H9 (cell line): ENCODE measurements at regions not wholly inside any gene's neighbourhood (a gene's known extent, or its start where the extent isn't known, plus 50 kb on each side); places are given as distances from the start of the nearest gene placed in this dataset.

Source experiments
- DNase-seq: peaks from one replicate; pipeline ENCODE4 v3.0.0-alpha.2; 2017
- H2AFZ ChIP-seq: one replicate; pipeline ENCODE4 v1.6.1; 2013; ENCODE audit warnings: mild to moderate bottlenecking, low read length, control low read depth, moderate library complexity
- H2AK5ac ChIP-seq: 2 replicates; pipeline ENCODE4 v1.6.1; 2013; ENCODE audit warnings: low read length, control low read depth, mixed read lengths; ENCODE audit not compliant: insufficient read length
- H2BK120ac ChIP-seq: one replicate; pipeline ENCODE4 v1.6.1; 2013; ENCODE audit warnings: low read depth, mild to moderate bottlenecking, low read length, control low read depth, inconsistent platforms; ENCODE audit not compliant: poor library complexity, severe bottlenecking
- H2BK12ac ChIP-seq: 2 replicates; pipeline ENCODE4 v1.6.1; 2013; ENCODE audit warnings: low read length, control low read depth, mixed read lengths, low read depth; ENCODE audit not compliant: insufficient read length
- H2BK15ac ChIP-seq: 2 replicates; pipeline ENCODE4 v1.6.1; 2013; ENCODE audit warnings: low read depth, low read length, control low read depth
- H2BK20ac ChIP-seq: one replicate; pipeline ENCODE4 v1.6.1; 2013; ENCODE audit warnings: low read depth, mild to moderate bottlenecking, low read length, control low read depth, inconsistent platforms; ENCODE audit not compliant: poor library complexity, severe bottlenecking
- H2BK5ac ChIP-seq: 2 replicates; pipeline ENCODE4 v1.6.1; 2013; ENCODE audit warnings: low read length, control low read depth, mixed read lengths; ENCODE audit not compliant: insufficient read length
- H3K14ac ChIP-seq: 2 replicates; pipeline ENCODE4 v1.6.1; 2013; ENCODE audit warnings: low read length, control low read depth; ENCODE audit not compliant: insufficient read depth
- H3K18ac ChIP-seq: 2 replicates; pipeline ENCODE4 v1.6.1; 2013; ENCODE audit warnings: low read depth, mild to moderate bottlenecking, mixed read lengths, low read length, control low read depth; ENCODE audit not compliant: insufficient read length
- H3K23ac ChIP-seq: 2 replicates; pipeline ENCODE4 v1.6.1; 2013; ENCODE audit warnings: low read length, control low read depth, mixed read lengths, low read depth; ENCODE audit not compliant: insufficient read length
- H3K23me2 ChIP-seq: 2 replicates; pipeline ENCODE4 v1.6.1; 2013; ENCODE audit warnings: low read depth, mild to moderate bottlenecking, mixed read lengths, low read length, control low read depth; ENCODE audit not compliant: insufficient read length, poor library complexity, severe bottlenecking
- H3K27ac ChIP-seq: 2 replicates; pipeline ENCODE4 v1.5.1; 2013; ENCODE audit warnings: low read length, control low read depth, mixed read lengths, low read depth; ENCODE audit not compliant: insufficient read length
- H3K27me3 ChIP-seq: 2 replicates; pipeline ENCODE4 v1.6.1; 2013; ENCODE audit warnings: low read length, control low read depth, inconsistent platforms; ENCODE audit not compliant: insufficient read depth
- H3K4ac ChIP-seq: 2 replicates; pipeline ENCODE4 v1.6.1; 2013; ENCODE audit warnings: low read depth, mild to moderate bottlenecking, control low read depth, inconsistent platforms, low read length, moderate library complexity
- H3K4me1 ChIP-seq: 2 replicates; pipeline ENCODE4 v1.6.1; 2013; ENCODE audit warnings: low read length, control low read depth, inconsistent platforms; ENCODE audit not compliant: insufficient read depth
- H3K4me2 ChIP-seq: 2 replicates; pipeline ENCODE4 v1.6.1; 2013; ENCODE audit warnings: low read length, control low read depth, mixed read lengths; ENCODE audit not compliant: insufficient read length, insufficient read depth
- H3K56ac ChIP-seq: 2 replicates; pipeline ENCODE4 v1.6.1; 2013; ENCODE audit warnings: low read depth, mild to moderate bottlenecking, mixed read lengths, low read length, control low read depth; ENCODE audit not compliant: insufficient read length
- H3K79me1 ChIP-seq: 2 replicates; pipeline ENCODE4 v1.6.1; 2013; ENCODE audit warnings: low read depth, mild to moderate bottlenecking, moderate library complexity, low read length, control low read depth, inconsistent platforms; ENCODE audit not compliant: insufficient read depth, poor library complexity, severe bottlenecking
- H3K79me2 ChIP-seq: 2 replicates; pipeline ENCODE4 v1.6.1; 2013; ENCODE audit warnings: low read length, control low read depth, inconsistent platforms; ENCODE audit not compliant: insufficient read depth
- H3K9ac ChIP-seq: 2 replicates; pipeline ENCODE4 v1.6.1; 2013; ENCODE audit warnings: low read length, control low read depth, mixed read lengths; ENCODE audit not compliant: insufficient read length; ENCODE audit errors: extremely low read depth
- H3K9me3 ChIP-seq: one replicate; pipeline ENCODE4 v1.6.1; 2013; ENCODE audit warnings: low read depth, low read length, inconsistent platforms; ENCODE audit not compliant: control insufficient read depth
- H3T11ph ChIP-seq: one replicate; pipeline ENCODE4 v1.6.1; 2013; ENCODE audit warnings: mild to moderate bottlenecking, low read length, control low read depth, inconsistent platforms
- H4K20me1 ChIP-seq: one replicate; pipeline ENCODE4 v1.6.1; 2013; ENCODE audit not compliant: control insufficient read depth, insufficient read length, insufficient read depth
- H4K5ac ChIP-seq: 2 replicates; pipeline ENCODE4 v1.6.1; 2013; ENCODE audit warnings: low read depth, mild to moderate bottlenecking, mixed read lengths, low read length, control low read depth; ENCODE audit not compliant: insufficient read length
- H4K8ac ChIP-seq: replicated peaks from 2 replicates; pipeline ENCODE4 v1.6.1; 2013; ENCODE audit warnings: low read length, control low read depth, mixed read lengths, low read depth; ENCODE audit not compliant: insufficient read length
- H4K91ac ChIP-seq: 2 replicates; pipeline ENCODE4 v1.6.1; 2013; ENCODE audit warnings: low read depth, mild to moderate bottlenecking, moderate library complexity, mixed read lengths, low read length, control low read depth; ENCODE audit not compliant: insufficient read length
- H3K27ac Mint-ChIP-seq, 3 experiments: 2 replicates in 2 of 3; 3 replicates in 1 of 3; pipeline ENCODE4 v1.8.0; 2020 to 2021; ENCODE audit warnings: mixed read lengths in 3 of 3, mild to moderate bottlenecking in 1 of 3, moderate library complexity in 1 of 3
- H3K27me3 Mint-ChIP-seq: 2 replicates; pipeline ENCODE4 v1.8.0; 2021; ENCODE audit warnings: low read depth, mild to moderate bottlenecking, moderate library complexity, mixed read lengths
- H3K36me3 Mint-ChIP-seq, 3 experiments: 2 replicates in 2 of 3; 3 replicates in 1 of 3; pipeline ENCODE4 v1.8.0; 2020 to 2021; ENCODE audit warnings: low read depth in 3 of 3, mixed read lengths in 3 of 3; ENCODE audit not compliant: insufficient read depth in 1 of 3
- H3K4me1 Mint-ChIP-seq, 2 experiments: 2 replicates each; pipeline ENCODE4 v1.8.0; 2020; ENCODE audit warnings: mixed read lengths in 2 of 2
- H3K4me3 Mint-ChIP-seq, 2 experiments: 2 replicates in 1 of 2; 3 replicates in 1 of 2; pipeline ENCODE4 v1.8.0; 2020 to 2021; ENCODE audit warnings: mild to moderate bottlenecking in 2 of 2, mixed read lengths in 2 of 2, moderate library complexity in 1 of 2
- H3K9me3 Mint-ChIP-seq, 2 experiments: 2 replicates in 1 of 2; 3 replicates in 1 of 2; pipeline ENCODE4 v1.8.0; 2020; ENCODE audit warnings: mild to moderate bottlenecking in 2 of 2, mixed read lengths in 2 of 2, moderate library complexity in 1 of 2
- WGBS: extraction: QIAGEN DNeasy Blood & Tissue Kit; methylation state at CpG from one replicate; pipeline ENCODE4 v1.1.7; 2013; ENCODE audit warnings: missing lambda C conversion rate, low lambda C conversion rate, mixed read lengths; ENCODE audit not compliant: insufficient read length; ENCODE audit errors: extremely low coverage; 5-methylcytosine and 5-hydroxymethylcytosine counted together
- TF ChIP-seq, protein P1 (sequence below): fragments of 200-600 bp; sonication (generic); conservative IDR thresholded peaks from 3 replicates; pipeline ENCODE4 v1.8.0; 2021; ENCODE audit warnings: antibody characterized with exemption, mild to moderate bottlenecking

DNA sequence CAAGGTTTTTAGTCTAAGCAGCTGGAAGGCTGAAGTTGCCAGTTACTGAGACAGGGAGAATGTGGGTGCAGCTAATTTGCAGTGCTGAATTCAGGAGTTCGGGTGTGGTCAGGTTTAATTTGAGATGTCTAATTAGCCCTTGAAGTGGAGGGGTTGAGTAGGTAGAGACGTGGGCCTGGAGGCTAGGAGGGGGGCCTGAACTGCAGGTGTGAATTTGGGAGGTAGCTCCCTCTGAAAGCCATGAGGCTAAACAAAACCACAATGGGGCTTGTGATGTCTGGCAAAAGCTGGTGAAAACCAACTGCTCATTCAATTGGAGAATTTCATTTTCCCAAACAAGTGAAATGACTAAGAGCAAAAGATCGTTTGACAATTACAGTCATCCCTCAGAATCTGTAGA is 246.0 kb upstream of the NFE2L3 start:
- Histone ChIP-seq H4K20me1 (no peaks in the 10 kb centered on the region), H4K91ac (no peak overlapping the region), H2BK15ac (no peak overlapping the region), H3K27me3 (no peaks in the 10 kb centered on the region), H4K8ac (no peak overlapping the region), H3K9ac (no peak overlapping the region), H3K9me3 (no peaks in the 10 kb centered on the region), H3K4me2 (no peak overlapping the region), H2AK5ac (no peak overlapping the region), H3T11ph (no peak overlapping the region), H2AFZ (no peak overlapping the region), H3K56ac (no peak overlapping the region), H3K23me2 (no peaks in the 10 kb centered on the region), H3K4me1 (peaks cover 3% of the 10 kb centered on the region; the same call in 1 of the 2 replicates), H3K23ac (no peak overlapping the region), H3K79me2 (no peaks in the 10 kb centered on the region), H3K14ac (no peak overlapping the region), H3K4ac (no peak overlapping the region), H4K5ac (no peak overlapping the region), H2BK120ac (no peak overlapping the region), H3K18ac (no peak overlapping the region), H2BK5ac (no peak overlapping the region), H2BK12ac (no peak overlapping the region), H2BK20ac (no peak overlapping the region), H3K79me1 (no peaks in the 10 kb centered on the region), H3K27ac (no peak overlapping the region)
- H3K4me1 Mint-ChIP-seq = peaks cover 11 to 20% of the 10 kb centered on the region in 2 experiments
- no peaks in the 10 kb centered on the region for H3K9me3 Mint-ChIP-seq
- TF ChIP-seq, protein P1, sequence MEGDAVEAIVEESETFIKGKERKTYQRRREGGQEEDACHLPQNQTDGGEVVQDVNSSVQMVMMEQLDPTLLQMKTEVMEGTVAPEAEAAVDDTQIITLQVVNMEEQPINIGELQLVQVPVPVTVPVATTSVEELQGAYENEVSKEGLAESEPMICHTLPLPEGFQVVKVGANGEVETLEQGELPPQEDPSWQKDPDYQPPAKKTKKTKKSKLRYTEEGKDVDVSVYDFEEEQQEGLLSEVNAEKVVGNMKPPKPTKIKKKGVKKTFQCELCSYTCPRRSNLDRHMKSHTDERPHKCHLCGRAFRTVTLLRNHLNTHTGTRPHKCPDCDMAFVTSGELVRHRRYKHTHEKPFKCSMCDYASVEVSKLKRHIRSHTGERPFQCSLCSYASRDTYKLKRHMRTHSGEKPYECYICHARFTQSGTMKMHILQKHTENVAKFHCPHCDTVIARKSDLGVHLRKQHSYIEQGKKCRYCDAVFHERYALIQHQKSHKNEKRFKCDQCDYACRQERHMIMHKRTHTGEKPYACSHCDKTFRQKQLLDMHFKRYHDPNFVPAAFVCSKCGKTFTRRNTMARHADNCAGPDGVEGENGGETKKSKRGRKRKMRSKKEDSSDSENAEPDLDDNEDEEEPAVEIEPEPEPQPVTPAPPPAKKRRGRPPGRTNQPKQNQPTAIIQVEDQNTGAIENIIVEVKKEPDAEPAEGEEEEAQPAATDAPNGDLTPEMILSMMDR = no peak
- H3K27me3 Mint-ChIP-seq = peaks cover 4% of the 10 kb centered on the region; the same call in 1 of the 2 replicates
- DNase-seq = no peak
- H3K27ac Mint-ChIP-seq = no peak overlapping the region
- no CpG with 5 or more reads among the region's 3 CpGs for whole genome bisulfite sequencing
- no peaks in the 10 kb centered on the region for H3K36me3 Mint-ChIP-seq
- H3K4me3 Mint-ChIP-seq = no peak overlapping the region
